DMS153 (cell line): ENCODE measurements at regions not wholly inside any gene's neighbourhood (a gene's known extent, or its start where the extent isn't known, plus 50 kb on each side); places are given as distances from the start of the nearest gene placed in this dataset.
A peak's percentile ranks its signal among the peaks of the same experiment; 100 is the strongest.

Experiments
- DNase-seq: peaks from one replicate; lab custom pipeline; 2025; lab: John Stamatoyannopoulos, UW

GRCh38 chr1:87196110-87196827 is 132.4 kb upstream of the LMO4 start:
- DNase-seq, result no peak

- no peak for DNase-seq
Observed at GRCh38 chr1:87197156-87197555, 131.5 kb upstream of the LMO4 start.

GRCh38 chr1:87197641-87198040 is 131.0 kb upstream of the LMO4 start:
- no peak for DNase-seq

- DNase-seq, result peak; percentile 98
Observed at GRCh38 chr1:87200875-87201638, 127.6 kb upstream of the LMO4 start.

GRCh38 chr1:87201768-87202167 is 126.9 kb upstream of the LMO4 start:
- no peak for DNase-seq

GRCh38 chr1:87202451-87202850 is 126.2 kb upstream of the LMO4 start:
- DNase-seq, result no peak

- no peak for DNase-seq
Observed at GRCh38 chr1:87202922-87203655, 125.6 kb upstream of the LMO4 start.

GRCh38 chr1:87203904-87204303 is 124.8 kb upstream of the LMO4 start:
- no peak for DNase-seq

GRCh38 chr1:87204441-87204840 is 124.2 kb upstream of the LMO4 start:
- DNase-seq, result no peak

- no peak for DNase-seq
Observed at GRCh38 chr1:87204921-87205320, 123.8 kb upstream of the LMO4 start.

GRCh38 chr1:87206044-87206831 is 122.4 kb upstream of the LMO4 start:
- no peak for DNase-seq

GRCh38 chr1:87208080-87208479 is 120.6 kb upstream of the LMO4 start:
- no peak for DNase-seq

GRCh38 chr1:87208931-87209330 is 119.7 kb upstream of the LMO4 start:
- no peak for DNase-seq

GRCh38 chr1:87210151-87210550 is 118.5 kb upstream of the LMO4 start:
- no peak for DNase-seq

- no peak for DNase-seq
Observed at GRCh38 chr1:87212431-87213134, 116.1 kb upstream of the LMO4 start.

GRCh38 chr1:87213135-87213515 is 115.6 kb upstream of the LMO4 start:
- DNase-seq, result no peak

GRCh38 chr1:87215592-87215991 is 113.1 kb upstream of the LMO4 start:
- no peak for DNase-seq

- DNase-seq, result no peak
Observed at GRCh38 chr1:87218618-87219017, 110.1 kb upstream of the LMO4 start.

- DNase-seq, result no peak
Observed at GRCh38 chr1:87219141-87219540, 109.5 kb upstream of the LMO4 start.

GRCh38 chr1:87219626-87220025 is 109.1 kb upstream of the LMO4 start:
- DNase-seq, result no peak

- DNase-seq, result no peak
Observed at GRCh38 chr1:87220993-87221392, 107.7 kb upstream of the LMO4 start.

GRCh38 chr1:87224201-87224600 is 104.5 kb upstream of the LMO4 start:
- DNase-seq, result no peak
